ENCODE measurements at regions not wholly inside any gene's neighbourhood (a gene's known extent, or its start where the extent isn't known, plus 50 kb on each side); places are given as distances from the start of the nearest gene placed in this dataset.

DNA sequence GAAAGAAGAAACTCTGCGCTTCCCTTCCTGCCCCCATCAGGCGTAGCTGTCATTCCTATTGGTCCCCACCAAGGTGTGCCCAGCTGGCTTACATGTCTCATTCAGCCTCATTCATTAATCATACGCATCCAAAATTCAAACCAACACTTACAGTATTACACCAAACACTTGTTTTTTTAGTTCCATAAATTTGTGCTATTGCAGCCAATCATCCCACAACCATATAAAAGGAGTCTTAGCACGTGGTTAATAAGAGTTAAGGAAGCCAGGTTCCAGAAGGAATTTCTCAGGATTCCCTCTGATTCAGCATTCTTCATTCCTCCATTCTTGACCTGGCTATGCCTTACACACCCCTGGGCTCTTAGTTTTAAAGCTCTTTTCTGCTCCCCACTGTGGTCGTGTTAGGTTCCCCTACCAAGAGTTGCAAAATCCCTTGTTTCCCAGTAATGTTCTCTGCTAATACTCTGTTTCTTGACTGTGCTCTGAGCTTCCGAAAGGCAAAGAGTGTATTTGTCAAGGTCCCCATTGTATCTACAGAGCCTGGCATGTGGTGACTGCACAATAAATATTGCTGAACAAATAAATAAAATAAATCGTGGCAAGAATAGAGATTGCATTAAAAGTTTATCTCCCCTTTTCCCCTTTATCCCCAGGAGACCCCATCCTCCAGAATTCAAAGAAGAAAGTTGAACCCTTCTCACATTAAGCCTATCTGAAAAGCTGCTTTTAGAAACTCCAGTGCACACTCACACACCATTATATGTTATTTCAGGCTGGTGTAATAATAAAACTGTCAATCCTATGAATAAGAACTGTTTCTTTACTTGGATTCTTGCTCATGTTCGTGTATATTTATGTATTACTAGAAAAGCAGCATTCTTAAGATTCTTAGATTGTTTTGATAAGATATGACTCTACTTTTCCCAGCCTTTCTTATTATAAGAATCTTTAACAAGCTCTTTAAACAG lies 514.4 kb downstream of the INHBA start:
- Histone ChIP-seq H3K9me3 (no peaks in the 10 kb centered on the region), H3K4me3 (no peak overlapping the region), H3K27me3 (no peaks in the 10 kb centered on the region), H3K36me3 (no peaks in the 10 kb centered on the region)
- DNase-seq: no peak

DNA sequence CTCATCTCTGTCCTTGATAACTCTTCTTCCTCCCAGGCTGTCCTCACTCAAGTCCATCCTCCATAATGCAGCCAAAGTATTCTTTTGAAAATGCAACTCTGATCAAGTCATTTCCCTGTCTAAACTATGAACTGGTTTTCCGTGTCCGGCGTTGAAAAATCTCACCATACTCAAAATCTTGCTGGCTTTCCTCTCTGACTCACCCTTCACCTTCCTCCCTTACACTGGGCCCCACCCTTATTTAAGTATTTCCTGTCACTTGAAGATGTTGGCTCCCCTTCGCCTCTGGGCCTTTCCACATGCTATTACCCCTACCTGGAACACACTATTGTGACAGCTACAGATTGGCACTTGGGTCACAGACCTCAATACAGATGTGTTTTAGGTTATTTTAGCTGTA lies 515.6 kb downstream of the INHBA start:
- H3K36me3 ChIP-seq: no peaks in the 10 kb centered on the region
- no peaks in the 10 kb centered on the region for H3K9me3 ChIP-seq
- no peak overlapping the region for H3K4me3 ChIP-seq
- DNase-seq: no peak
- no peaks in the 10 kb centered on the region for H3K27me3 ChIP-seq

DNA sequence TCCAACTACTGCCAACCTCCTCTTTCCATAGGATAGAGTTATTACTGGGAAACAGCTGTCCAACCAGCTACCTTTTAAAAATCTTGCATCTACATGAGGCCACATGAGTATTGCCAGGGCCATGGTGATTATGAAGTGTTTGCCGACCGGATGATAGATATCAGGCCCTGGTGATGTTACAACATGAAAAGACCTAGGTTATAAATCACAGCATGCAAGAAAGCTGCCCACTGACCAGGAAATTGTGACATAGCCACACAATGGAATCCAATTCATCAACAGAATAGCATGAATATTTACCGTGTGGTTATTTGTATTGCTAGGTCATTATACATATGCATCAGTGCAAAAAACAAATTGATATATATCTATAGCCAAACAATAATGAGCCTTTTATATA lies 517.0 kb downstream of the INHBA start:
- no peaks in the 10 kb centered on the region for H3K36me3 ChIP-seq

DNA sequence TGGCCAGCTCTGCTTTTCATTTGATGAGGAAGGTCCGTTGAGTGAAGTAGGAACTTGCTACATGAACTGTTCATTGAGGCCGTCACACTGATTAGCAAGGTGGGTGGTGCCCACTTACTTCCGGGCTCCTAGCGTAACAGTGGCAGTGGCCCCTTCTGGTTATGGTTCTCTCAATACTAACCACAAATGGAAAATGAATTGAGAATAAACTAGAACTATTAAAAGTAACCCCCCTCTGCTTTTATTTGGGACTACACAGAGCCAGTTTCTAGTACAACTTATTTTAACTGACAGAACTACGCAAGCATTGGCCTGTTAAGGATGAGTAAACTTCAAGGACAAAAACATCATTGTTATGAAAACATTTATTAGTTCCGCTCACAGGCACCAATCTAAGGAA lies 519.1 kb downstream of the INHBA start:
- no peaks in the 10 kb centered on the region for H3K36me3 ChIP-seq
- no peak for DNase-seq
- H3K4me3 ChIP-seq: no peak overlapping the region
- H3K27me3 ChIP-seq: no peaks in the 10 kb centered on the region
- no peaks in the 10 kb centered on the region for H3K9me3 ChIP-seq

More for the DNA sequence above, 517.0 kb downstream of the INHBA start:
- Histone ChIP-seq H3K27me3 (no peaks in the 10 kb centered on the region), H3K9me3 (no peaks in the 10 kb centered on the region), H3K4me3 (no peak overlapping the region)
- DNase-seq: no peak

DNA sequence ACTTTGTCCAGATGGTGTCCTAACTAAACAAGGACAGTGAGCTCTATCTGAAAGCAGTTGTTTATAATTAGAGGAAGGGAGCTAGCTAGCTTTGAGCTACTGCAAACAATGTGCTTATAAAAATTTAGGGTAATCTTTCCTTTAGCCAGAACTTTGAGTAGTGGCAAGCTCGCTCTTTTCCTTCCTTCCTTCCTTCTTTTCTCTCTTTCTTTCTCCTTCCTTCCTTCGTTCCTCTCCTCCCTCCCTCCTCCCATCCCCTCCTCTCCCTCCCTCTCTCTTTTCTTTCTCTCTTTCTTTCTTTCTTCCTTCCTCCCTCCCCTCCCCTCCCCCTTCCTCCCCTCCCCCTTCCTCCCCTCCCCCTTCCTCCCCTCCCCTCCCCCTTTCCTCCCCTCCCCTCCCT lies 520.1 kb downstream of the INHBA start:
- Histone ChIP-seq H3K9me3 (no peaks in the 10 kb centered on the region), H3K36me3 (no peaks in the 10 kb centered on the region), H3K27me3 (no peaks in the 10 kb centered on the region), H3K4me3 (no peak overlapping the region)
- no peak for DNase-seq

DNA sequence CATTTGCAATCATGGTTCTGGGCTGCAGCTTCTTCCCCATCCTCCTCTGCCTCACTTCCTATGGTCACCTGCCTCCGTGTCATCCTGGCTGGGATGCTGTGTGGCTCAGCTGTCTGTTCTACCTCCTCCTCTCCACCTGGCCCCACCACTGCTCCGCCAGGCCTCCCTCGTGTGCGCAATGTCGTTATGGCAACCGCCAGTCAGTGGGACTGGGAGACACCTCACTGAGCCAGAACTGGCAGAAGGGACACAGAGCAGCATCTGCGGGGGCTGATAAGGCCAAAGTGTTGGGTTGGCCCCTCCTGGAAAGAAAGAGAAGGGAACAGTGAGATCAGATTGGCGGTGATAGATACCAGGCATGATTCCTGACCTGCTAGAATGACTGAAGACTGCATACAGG lies 527.5 kb downstream of the INHBA start:
- Histone ChIP-seq H3K4me3 (no peak overlapping the region), H3K9me3 (no peaks in the 10 kb centered on the region), H3K36me3 (no peaks in the 10 kb centered on the region), H3K27me3 (no peaks in the 10 kb centered on the region)
- DNase-seq: no peak

DNA sequence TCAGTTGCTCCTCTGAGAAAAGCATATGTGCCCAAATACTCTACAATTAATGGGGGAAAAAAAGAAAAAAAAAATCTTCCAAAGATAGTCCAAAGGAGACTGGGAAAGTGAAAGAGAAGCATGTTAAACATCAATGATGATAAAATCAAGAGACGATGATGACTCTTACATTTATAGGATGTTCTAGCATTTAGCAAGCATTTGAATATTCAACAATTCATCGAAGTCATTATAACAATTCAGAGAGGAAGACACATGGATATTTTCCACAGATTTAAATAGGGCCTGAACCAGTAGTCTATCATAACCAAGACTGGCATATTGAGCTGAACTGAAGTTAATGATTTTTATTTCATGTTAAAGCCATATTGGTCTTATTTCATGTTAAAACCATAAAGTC lies 528.4 kb downstream of the INHBA start:
- Histone ChIP-seq H3K27me3 (no peaks in the 10 kb centered on the region), H3K9me3 (no peaks in the 10 kb centered on the region)
- no peak for DNase-seq

DNA sequence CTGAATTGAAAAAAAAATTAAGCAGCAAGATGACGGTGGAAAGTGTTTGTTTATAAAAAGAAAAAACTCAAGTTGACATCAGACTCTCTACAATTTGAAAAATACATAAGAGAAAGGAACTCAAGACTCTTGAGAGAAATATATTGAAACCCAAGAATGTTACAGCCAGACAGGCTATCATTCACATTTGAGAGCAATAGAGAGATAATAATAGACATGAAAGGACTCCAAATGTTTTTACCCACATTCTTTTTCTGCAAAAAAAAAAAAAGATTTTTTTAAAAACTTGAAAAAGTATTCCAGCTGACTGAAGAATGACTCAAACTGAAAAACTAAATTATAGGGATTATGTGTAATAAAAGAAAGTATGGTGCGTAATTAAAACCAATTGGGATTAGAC lies 532.4 kb downstream of the INHBA start:
- no peak for DNase-seq
- Histone ChIP-seq H3K9me3 (no peaks in the 10 kb centered on the region), H3K27me3 (no peaks in the 10 kb centered on the region), H3K36me3 (no peaks in the 10 kb centered on the region), H3K4me3 (no peak overlapping the region)

More for the DNA sequence above, 528.4 kb downstream of the INHBA start:
- Histone ChIP-seq H3K4me3 (no peak overlapping the region), H3K36me3 (no peaks in the 10 kb centered on the region)

GRCh38 chr7:41169317-41169716 lies 533.6 kb downstream of the INHBA start:
- no peak for DNase-seq
- Histone ChIP-seq H3K36me3 (no peaks in the 10 kb centered on the region), H3K4me3 (no peak overlapping the region), H3K27me3 (no peaks in the 10 kb centered on the region), H3K9me3 (no peaks in the 10 kb centered on the region)

- no peaks in the 10 kb centered on the region for H3K9me3 ChIP-seq
- H3K36me3 ChIP-seq: no peaks in the 10 kb centered on the region
- no peaks in the 10 kb centered on the region for H3K27me3 ChIP-seq
- H3K4me3 ChIP-seq: no peak overlapping the region
- DNase-seq: no peak
Observed at GRCh38 chr7:41167836-41168235, 535.1 kb downstream of the INHBA start.

GRCh38 chr7:41164440-41164839 lies 538.5 kb downstream of the INHBA start:
- H3K27me3 ChIP-seq: no peaks in the 10 kb centered on the region
- no peak for DNase-seq
- H3K9me3 ChIP-seq: peaks cover 11% of the 10 kb centered on the region
- no peaks in the 10 kb centered on the region for H3K36me3 ChIP-seq
- H3K4me3 ChIP-seq: no peak overlapping the region

DNA sequence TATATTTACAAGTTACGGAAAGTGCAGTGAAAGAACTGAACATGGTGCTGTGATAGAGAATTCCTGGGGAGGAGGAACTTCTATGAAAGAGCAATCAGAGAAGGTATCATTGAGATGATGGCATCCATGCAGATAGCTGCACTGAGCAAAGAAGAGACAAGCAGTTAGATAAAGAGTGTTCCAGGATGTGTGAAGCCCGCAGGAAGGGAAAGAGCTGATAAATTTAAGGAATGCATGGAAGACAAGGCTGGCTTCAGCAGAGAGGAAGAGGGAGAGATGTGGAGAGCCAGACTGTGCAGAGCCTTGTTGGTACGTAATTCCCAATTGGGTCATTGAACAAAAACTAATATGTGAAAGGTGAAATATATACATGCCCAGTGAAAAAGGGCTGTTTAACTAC lies 538.9 kb downstream of the INHBA start:
- no peak for DNase-seq
- peaks cover 11% of the 10 kb centered on the region for H3K9me3 ChIP-seq
- no peaks in the 10 kb centered on the region for H3K36me3 ChIP-seq
- no peak overlapping the region for H3K4me3 ChIP-seq
- H3K27me3 ChIP-seq: no peaks in the 10 kb centered on the region

GRCh38 chr7:41162612-41163011 lies 540.3 kb downstream of the INHBA start:
- Histone ChIP-seq H3K36me3 (no peaks in the 10 kb centered on the region), H3K4me3 (no peak overlapping the region)
- no peak for DNase-seq

GRCh38 chr7:41161041-41161587 lies 541.8 kb downstream of the INHBA start:
- peaks cover 11% of the 10 kb centered on the region for H3K9me3 ChIP-seq
- H3K4me3 ChIP-seq: no peak overlapping the region
- H3K36me3 ChIP-seq: no peaks in the 10 kb centered on the region
- no peaks in the 10 kb centered on the region for H3K27me3 ChIP-seq
- no peak for DNase-seq

More at GRCh38 chr7:41162612-41163011, 540.3 kb downstream of the INHBA start:
- peaks cover 11% of the 10 kb centered on the region for H3K9me3 ChIP-seq
- H3K27me3 ChIP-seq: no peaks in the 10 kb centered on the region

DNA sequence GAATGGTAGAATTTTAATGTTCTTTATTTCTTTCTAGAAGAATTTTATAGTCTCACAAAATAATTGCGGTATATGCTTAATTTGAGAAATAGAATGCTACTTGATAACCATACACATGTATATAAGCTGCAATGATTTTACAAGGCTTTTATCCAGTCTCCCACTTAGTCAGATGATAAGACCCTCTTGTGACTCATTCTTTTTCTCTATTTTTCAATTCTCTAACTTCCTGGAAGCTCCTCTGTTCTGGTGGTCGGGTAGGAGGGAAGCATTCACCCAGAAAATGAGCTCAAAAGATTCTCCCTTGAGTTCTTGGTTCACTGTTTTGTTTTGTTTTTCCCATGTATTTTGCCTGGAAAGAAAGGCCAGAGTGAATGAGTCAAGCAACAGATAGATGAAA lies 546.6 kb downstream of the INHBA start:
- H3K4me3 ChIP-seq: no peak overlapping the region
- no peaks in the 10 kb centered on the region for H3K27me3 ChIP-seq
- no peaks in the 10 kb centered on the region for H3K36me3 ChIP-seq
- no peak for DNase-seq
- H3K9me3 ChIP-seq: peaks cover 11% of the 10 kb centered on the region

- no peak for DNase-seq
- Histone ChIP-seq H3K4me3 (no peak overlapping the region), H3K36me3 (no peaks in the 10 kb centered on the region), H3K9me3 (no peaks in the 10 kb centered on the region; the same call in 1 of the 2 replicates), H3K27me3 (no peaks in the 10 kb centered on the region)
Observed at GRCh38 chr7:41153268-41153667, 549.6 kb downstream of the INHBA start.

DNA sequence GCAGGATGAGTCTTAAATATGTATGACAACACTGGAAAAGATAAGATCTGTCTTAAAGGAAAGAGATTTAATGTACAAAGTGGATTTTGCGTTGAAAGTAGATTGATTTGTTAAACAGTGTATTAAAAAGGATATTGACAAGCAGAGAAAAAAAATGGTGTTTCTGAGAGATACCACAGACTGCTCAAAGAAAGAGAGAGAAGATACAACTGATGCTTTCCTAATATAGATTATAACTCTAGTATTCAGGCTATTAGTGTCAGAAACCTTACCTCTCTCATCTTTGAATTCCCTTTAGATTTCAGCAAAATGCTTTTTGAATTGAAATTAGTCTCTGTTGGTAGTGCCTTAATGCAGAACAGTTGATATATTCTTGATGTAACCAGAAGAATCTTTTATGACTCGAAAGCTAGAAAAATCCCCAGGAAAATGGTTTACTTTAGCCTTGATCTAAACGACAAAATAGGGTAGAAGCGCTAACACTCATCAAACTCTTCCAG lies 550.7 kb downstream of the INHBA start:
- Histone ChIP-seq H3K4me3 (no peak overlapping the region), H3K27me3 (no peaks in the 10 kb centered on the region), H3K36me3 (no peaks in the 10 kb centered on the region), H3K9me3 (no peaks in the 10 kb centered on the region; the same call in 1 of the 2 replicates)
- DNase-seq: no peak

- no peak for DNase-seq
- no peaks in the 10 kb centered on the region; the same call in 1 of the 2 replicates for H3K9me3 ChIP-seq
- H3K4me3 ChIP-seq: no peak overlapping the region
- H3K27me3 ChIP-seq: no peaks in the 10 kb centered on the region
- H3K36me3 ChIP-seq: no peaks in the 10 kb centered on the region
Observed at GRCh38 chr7:41149576-41149975, 553.3 kb downstream of the INHBA start.
